GM19239 (cell line): ENCODE measurements at regions not wholly inside any gene's neighbourhood (a gene's known extent, or its start where the extent isn't known, plus 50 kb on each side); places are given as distances from the start of the nearest gene placed in this dataset.
"Not testable (repeated sequence)": the region's sequence is repeated elsewhere in the genome, so short reads cannot be mapped to it uniquely, and the experiment has no call there.

Experiments used
- DNase-seq: peaks from one replicate; pipeline ENCODE4 v3.0.0; 2011; ENCODE audit warnings: low spot score; ENCODE audit not compliant: insufficient read length
- FAIRE-seq: peaks from 2 replicates; lab custom pipeline; 2011; peaks lifted over from hg19 to GRCh38; lab: Jason Lieb, UNC

DNA sequence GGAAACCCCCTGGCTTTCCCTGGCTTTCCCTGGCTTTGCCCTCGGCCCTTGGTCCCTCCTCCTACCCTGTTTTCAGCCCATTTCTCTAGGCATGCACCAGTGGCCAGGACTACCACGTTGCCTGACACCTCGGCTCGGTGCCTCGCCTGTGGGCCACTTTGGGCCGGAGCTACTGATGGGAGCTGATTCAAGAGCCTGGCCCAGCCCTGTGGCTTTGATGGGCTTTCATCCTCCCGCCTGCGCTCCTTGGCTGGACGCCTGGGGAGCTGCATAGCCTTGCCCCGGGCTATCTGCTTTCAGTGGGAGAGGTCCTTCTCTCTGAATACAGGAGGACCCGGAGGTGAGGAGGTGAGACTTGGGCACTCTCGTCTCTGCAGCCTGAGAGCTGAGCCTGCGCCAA lies 192.7 kb upstream of the HES1 start:
- DNase-seq = no peak
- FAIRE-seq = no peak

DNA sequence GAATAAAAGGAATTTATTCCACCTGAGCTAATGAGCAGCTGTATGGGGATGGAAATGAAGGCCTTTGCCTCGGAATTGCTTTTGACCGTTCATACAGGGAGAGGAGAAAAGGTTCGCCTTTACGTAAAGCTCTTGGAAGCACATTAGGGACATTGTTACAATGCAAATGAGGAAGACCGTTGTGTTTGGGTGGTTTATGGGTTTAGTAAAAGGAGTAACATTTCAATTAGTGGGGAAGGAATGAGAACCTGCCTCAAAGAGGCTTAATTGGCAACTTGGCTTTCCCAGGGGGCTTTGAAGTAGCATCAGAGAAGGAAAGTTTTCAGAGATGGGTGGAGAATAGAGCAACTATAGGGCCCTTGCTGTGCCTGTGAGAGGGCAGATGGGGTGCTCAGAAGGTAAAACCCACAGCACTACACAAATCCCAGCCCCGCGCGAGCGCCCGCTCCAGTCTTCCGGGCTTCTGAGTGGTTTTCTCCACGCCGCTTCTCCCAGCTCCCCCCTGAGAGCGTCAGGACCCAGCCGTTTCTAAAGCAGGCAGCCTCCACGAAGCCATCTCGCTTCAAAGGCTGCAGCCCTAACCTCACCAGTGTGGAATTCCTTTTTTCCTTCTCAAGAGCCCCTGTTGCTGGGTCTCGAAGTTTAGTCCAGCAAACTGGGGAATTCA lies 192.0 kb upstream of the HES1 start:
- FAIRE-seq = no peak

DNA sequence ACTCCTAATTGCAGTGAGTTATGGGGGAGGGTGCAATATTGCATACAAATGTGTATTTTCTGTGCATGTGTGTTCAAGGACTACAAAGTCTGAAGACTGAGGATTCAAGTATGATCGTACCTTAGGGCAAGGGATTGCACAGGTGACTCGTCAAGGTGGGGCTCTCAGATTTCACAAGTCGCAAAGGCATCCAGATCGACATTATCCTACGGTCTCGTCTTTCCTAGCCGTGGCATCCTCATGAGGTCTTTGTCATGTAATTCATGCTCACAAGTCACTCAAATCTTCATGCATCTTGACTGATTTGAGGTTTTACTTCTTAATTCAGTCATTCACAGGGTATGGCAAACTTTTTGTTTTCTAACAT lies 191.4 kb upstream of the HES1 start:
- DNase-seq = no peak
- no peak for FAIRE-seq

More for the DNA sequence above, 192.0 kb upstream of the HES1 start:
- no peak for DNase-seq

DNA sequence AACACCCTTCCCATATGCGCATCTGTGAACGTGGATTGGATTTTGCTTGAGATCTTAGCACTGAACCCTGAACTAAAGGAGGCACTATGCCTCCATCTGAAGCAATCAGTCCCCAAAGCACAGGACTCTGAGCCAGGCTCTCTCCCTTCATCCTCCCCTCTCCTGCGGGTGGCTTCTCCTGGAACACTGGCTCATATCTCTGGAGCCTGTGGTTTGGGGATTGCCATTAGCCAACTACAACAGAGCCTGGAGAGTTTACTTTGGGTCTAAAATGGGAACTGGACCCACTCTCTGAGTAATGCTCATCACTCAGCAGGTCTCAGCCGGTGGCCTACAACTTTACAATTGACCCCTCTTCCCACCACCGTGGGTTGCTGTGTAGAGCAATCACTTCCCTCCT lies 190.8 kb upstream of the HES1 start:
- FAIRE-seq (no peak), DNase-seq (no peak)

DNA sequence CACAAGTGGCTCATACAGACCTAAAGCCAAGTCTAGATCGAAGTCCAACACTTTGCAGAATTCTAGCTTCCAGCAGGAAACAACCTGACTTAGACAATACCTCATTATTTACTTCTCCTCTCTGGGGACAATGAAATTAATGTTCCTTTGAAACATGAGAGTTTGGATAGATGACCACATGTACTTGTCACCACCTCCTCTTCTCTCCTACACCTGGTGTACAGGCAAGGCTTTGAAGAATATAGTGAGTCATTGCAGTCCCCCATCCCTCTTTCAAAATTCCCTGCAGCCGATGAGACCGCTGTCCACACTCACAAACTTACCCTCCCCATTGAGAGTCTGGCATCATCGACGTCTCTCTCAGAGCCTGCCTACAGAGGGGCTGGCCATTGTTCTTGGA lies 189.0 kb upstream of the HES1 start:
- FAIRE-seq = no peak

DNA sequence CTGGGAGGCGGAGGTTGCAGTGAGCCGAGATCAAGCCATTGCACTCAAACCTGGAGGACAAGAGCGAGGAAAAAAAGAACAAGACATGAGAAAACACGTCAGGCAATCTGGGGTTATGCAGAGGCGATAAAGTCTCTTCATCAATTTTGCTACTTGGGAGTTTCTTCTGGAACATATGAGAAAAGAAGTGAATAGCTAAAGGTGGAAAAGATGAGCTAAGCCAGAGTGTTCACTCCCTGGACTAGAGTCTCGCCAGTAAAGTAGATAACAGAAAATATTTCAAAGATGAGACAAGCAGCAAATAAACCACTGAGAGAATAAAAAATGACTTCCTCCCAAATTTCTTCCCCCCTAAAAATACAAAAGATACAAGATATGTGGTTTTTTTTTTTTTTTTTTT lies 188.4 kb upstream of the HES1 start:
- no peak for DNase-seq
- FAIRE-seq = no peak

More for the DNA sequence above, 189.0 kb upstream of the HES1 start:
- no peak for DNase-seq

DNA sequence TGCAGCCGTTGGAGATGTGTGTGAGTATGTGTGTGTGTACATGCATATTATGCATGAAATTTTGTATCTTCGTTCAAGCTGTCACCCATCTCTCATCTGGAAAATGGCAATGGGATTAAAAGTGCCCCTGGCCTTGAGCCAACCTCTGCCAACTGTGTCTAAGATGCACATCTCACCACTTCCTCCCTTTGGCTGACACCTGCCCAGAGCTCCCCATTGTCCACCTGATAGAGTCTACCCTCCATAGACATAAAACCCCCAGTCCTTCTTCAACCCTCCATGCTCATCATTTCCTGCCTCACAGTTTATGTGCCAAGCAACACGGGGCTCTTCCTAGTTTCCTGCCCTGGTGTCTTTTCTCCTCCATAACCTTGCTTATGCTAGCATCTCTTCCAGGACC lies 187.5 kb upstream of the HES1 start:
- no peak for DNase-seq
- FAIRE-seq = no peak

DNA sequence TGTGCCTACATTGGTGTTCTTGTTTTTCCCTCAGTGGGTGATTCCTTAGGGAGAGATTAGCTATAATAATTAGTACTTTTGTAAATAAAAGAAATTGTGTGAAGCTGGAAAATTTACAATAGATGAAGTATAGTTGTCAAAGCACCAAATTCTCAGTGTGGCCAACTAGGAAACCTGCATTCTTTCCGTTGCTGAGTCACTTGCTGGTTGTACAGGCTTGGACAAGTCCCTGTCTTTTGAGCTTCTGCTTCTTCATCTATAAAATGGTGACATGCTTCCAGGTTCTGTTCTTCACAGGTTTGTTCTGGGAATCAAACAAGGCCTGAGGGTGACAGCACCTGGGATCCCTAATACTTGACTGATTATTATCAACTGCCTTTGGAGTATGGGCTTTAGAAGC lies 184.1 kb upstream of the HES1 start:
- no peak for DNase-seq
- no peak for FAIRE-seq

DNA sequence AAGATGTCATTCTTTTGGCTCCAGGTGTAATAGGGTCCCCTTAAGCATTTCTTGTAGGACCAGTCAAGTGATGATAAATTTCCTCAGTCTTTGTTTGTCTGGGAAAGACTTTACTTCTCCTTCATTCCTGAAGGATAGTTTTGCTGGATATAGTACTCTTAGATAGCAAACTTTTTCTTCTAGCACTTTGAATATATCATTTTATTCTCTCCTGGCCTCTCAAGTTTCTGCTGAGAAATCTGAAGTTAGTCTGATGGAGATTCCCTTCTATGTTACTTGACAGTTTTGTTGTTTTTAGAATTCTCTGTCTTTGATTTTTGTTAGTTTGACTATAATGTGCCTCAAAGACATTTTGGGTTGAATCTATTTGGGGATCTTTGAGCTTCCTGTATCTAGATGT lies 181.2 kb upstream of the HES1 start:
- no peak for DNase-seq
- FAIRE-seq = no peak

DNA sequence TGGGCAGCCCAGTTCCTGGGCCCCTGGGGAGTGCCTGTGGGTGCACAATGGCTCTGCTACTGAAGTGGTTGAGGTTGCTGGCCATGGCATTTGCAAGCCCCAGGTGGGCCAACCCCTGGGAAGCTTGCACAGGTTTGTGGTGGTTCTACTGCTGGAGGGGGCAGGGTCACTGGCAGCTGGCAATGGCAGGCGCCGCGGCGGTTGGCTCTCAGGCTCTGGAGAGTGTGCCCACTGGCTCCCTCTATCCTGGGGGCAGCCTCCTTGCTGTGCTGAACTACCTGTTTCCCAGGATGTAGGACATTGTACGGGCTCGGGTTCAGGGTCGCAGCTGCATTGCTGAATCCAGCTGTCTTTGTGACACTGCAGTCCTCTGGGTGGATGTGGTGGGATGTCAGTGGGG lies 180.2 kb upstream of the HES1 start:
- FAIRE-seq (no peak), DNase-seq (no peak)

DNA sequence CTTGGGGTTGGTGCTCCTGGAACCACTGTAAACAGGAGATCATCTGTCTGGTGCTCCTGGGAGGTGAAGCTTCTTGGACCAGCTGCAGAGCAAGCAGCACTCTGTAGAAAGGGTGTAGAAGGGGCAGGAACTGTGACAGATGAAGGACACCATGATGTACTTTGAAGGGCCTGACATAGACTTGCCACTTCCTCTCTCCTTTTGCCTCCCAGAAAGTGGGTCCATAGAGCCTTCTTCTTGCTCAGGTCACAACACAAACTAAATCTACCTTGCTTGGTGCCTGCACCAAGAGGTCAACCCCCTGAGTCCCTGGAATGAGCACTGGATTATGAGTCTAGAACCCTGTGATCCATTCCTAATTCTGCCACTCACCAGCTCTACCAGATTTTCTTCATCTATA lies 176.1 kb upstream of the HES1 start:
- FAIRE-seq (no peak), DNase-seq (no peak)

DNA sequence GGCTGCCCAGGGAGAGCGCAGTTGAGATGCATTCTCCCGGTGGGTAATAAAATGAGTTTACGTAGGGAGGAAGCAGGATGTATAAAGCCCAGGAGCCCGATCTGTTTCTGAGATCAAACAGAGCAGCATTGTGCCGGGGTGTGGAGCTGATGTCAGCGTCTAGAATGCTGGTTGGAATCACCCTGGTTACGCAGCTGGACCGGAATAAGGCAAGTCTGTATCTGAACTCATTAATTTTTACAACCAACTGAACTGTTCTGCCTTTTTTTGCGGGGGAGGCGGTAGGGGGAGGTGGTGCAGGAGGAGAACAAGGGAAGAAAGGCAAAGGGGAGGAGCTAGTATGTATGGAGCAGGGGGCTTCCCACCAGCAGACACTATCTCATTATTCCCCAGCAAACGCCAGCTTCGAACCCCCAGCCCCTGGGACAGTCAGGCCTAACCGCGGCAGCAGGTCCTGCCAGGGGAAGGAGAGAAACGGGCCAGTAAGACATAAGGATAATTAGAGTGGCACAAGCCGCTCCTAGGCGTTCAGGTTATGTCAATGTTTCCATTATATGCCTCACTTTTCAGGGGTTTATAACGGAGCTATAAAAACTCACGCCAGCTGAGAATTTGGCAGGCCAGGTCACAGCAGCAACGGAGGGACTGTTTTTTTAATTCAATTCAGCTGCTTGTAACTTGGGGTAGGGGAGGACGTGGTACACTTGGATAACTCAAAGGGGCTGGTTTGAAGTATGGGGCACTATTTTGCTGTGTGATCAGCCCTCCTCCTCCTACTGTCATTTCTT lies 175.3 kb upstream of the HES1 start:
- FAIRE-seq (no peak), DNase-seq (no peak)

DNA sequence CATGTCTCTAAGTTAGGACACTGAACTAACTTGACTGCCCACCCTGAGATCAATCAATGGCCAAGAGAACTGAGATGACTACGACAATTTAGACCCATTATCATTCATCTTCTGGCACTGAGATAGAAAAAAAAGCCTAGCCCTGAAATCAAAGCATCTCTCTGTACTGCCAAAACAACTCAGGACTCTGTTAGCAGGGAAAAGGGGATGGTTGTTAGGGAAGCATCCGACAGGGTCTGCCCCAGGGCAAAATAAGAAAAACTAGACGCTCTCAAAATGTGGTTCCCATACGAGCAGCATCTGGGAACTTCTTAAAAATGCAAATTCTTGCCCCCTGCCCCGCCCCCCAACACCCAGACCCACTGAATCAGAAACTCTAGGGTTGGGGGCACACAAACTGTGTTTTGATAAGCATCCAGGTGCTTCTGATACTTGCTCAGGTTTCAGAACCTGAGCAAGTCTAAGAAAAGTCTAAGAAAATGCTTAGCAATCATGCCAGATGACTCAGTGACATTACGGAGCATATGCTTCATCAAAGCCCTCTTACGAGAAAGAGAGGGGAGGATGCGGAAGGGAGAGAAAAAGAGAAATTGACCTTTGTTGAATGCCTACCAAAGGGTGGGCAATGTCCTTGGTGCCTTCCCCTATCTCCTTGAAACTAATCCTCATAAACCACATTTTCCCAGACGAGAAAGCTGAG lies 172.8 kb upstream of the HES1 start:
- no peak for DNase-seq
- FAIRE-seq = no peak

DNA sequence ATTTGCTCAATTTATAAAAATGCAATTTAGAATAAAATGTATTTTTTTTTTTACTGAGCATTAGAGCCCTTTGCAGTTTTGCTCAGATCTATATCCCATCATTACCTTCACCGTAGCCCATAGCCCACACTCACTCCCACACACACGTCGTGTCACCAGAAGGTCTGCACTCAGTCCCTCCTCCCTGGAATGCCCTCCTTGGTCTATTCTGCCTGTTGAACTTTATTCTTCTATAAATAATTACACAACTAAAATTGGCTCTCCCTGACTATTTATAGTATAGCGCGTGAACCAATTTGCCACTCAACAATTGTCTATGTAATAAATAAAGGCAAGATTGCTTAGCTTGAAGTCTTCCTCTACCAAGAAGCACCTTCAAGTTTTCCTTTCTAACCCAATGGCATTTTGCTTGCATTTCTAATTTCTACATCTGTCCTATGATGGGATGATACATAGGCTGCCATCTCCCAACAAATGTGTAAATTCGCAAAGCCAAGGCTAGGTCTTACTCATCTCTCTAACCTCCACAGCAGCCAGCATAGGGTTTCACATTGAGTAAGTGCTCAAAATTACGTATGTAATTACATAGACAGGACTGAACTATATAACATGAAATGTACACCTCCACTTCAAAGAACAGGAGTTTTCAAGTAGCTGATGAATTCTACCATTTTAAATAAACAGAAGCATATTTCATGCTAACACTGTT lies 172.0 kb upstream of the HES1 start:
- FAIRE-seq (no peak), DNase-seq (no peak)

DNA sequence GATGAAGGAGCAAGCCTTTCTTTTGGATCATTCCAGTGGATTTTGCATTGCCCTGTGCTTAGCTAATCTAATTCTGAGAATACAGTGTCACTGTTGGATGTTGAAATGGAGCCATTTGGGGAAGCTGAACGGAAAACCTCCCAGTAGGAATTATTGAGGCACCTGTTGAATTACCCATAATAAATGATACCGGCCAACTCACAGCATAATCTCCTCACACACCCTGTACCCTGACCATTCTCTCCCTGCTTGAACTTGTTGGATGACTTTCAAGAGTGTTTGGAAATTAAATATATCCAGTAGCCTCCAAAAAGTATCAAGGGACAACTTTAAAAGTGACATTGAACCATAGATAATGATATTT lies 171.4 kb upstream of the HES1 start:
- DNase-seq = no peak
- FAIRE-seq = no peak

DNA sequence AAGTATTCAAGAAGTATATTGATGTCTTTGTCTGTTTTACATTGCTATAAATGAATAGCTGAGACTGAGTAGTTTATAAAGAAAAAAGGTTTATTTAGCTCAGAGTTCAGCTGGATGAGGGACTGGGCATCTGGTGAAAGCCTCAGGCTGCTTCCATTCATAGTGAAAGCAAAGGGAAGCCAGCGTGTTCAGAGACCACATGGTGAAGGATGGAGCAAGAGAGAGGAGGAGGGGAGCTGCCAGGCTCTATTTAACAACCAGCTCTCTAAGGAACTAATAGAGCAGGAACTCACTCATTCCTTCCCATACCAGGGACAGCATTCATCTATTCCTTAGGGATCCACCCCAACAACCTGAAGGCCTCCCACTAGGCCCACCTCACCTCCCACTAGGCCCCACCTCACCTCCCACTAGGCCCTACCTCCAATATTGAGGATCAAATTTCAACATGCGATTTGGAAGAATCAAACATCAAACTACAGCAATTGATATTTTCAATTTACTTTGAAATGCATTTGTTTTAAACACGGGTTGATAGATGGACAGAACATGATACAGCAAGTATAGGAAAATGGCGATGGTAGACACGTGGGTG lies 167.5 kb upstream of the HES1 start:
- FAIRE-seq = no peak
- DNase-seq = no peak

DNA sequence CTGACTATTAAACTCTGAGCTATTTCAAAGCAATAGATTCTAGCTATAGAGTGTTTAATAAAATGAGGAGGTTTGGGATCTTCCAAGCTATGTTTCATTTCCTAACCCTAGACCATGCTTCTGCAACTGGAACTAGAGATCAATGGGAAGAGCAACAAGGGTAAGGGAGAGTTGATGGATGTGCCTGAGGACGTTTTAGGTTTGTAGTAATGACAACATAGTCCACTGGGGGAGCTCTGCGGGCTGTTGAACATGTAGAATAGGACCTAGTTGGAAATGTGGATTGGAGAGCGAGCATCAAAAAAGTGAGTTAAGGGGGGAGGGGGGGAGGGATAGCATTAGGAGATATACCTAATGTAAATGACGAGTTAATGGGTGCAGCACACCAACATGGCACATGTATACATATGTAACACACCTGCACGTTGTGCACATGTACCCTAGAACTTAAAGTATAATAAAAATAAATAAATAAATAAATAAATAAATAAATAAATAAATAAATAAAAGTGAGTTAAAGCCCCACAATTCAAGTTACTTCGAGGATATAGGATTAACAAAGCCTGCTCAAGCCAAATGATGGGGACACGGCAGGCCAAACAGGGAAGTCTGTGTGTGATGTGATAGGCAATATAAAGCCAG lies 165.7 kb upstream of the HES1 start:
- not testable (repeated sequence) for FAIRE-seq
- DNase-seq = peak; percentile 21

DNA sequence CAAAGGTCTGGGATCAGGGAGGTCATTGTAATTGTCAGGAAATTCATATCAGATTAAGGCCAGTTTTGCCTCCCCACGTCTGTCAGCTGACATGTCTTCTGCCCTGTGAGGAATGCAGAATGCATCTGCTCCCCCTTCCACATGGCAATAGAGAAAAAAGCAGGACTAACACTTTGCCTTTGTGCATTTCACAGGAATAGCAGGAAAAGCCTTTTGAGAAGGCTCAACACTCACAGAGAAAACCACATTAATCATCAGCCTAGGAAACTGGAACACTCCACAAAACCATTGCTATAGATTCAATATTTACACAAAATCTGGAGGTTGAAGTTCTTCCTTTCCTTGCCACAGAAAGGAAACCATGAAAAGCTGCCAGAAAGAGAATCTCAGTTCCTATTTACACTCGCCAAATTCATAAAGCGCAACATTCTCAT lies 165.2 kb upstream of the HES1 start:
- no peak for DNase-seq
- peak; percentile 80 for FAIRE-seq

DNA sequence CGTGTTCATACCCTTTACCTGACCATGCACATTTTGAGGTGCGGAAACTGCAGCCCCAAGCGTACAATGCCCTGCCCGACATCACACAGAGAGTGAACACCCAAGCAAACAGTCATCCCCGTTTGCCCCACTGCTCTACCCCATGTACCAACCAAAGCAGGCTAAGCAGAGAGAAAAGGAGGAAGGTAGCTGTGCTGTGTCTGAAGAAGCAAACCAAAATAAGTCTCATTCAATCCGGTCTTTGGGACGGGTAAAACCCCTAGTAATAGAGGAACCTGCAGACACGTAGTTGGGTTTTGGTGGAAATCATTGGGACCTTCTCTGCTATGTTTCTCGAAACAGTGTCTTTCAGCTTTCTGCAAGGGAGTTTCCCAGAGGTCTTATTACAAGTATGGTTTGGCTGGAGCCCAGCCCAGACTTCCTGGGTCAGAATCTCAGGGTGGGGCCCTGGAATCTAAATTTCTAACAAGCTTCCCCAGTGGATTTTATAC lies 164.6 kb upstream of the HES1 start:
- DNase-seq = peak; percentile 18

DNA sequence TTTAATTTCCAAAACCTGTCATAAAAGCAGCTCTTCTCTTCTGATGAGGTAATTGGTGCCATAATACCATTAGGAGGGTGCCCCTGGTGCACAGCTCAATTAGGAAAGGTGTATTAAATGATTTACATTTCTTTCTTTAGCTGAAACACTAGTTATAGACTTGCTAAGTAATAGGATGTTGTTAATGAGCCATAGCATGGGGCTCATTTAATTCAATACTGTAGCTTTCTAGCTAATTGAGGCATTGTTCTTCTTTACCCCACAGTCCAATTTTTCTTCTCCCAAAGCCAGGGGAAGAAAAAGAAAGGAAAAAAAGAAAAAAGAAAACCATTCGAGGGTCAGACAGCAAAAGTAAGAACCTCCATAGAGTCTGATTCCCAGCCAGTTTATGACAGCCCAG lies 164.0 kb upstream of the HES1 start:
- FAIRE-seq (no peak), DNase-seq (no peak)

More for the DNA sequence above, 164.6 kb upstream of the HES1 start:
- FAIRE-seq = no peak
